ENCODE measurements at regions not wholly inside any gene's neighbourhood (a gene's known extent, or its start where the extent isn't known, plus 50 kb on each side); places are given as distances from the start of the nearest gene placed in this dataset.
A peak's percentile ranks its signal among the peaks of the same experiment; 100 is the strongest.

DNA sequence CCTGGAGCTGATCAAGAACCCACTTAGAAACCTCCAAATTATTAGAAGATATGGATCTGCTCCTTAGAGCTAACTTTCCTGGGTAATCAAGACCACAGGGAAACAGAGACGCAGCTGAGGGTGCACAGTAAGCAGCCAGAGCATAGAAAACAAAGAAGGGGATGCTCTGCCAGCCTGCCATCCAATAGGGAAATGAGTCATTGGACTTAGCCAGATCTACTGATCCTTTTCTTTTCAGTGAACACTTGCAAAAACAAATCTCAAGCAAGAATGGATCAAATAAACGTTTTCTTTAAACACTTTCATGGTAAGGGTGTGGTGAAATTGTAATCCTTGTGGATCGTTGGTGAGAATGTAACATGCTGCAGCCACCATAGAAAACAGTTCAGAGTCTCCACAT lies 474.0 kb downstream of the LTN1 start:
- no peak for TF ChIP-seq EZH2phosphoT487 (IDR thresholded peaks at IDR 0.05; ENCODE audit: borderline replicate concordance, low read length)
- TF ChIP-seq, protein P1, sequence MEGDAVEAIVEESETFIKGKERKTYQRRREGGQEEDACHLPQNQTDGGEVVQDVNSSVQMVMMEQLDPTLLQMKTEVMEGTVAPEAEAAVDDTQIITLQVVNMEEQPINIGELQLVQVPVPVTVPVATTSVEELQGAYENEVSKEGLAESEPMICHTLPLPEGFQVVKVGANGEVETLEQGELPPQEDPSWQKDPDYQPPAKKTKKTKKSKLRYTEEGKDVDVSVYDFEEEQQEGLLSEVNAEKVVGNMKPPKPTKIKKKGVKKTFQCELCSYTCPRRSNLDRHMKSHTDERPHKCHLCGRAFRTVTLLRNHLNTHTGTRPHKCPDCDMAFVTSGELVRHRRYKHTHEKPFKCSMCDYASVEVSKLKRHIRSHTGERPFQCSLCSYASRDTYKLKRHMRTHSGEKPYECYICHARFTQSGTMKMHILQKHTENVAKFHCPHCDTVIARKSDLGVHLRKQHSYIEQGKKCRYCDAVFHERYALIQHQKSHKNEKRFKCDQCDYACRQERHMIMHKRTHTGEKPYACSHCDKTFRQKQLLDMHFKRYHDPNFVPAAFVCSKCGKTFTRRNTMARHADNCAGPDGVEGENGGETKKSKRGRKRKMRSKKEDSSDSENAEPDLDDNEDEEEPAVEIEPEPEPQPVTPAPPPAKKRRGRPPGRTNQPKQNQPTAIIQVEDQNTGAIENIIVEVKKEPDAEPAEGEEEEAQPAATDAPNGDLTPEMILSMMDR (IDR thresholded peaks at IDR 0.05; ENCODE audit: low read depth, low read length, poor library complexity, severe bottlenecking): no peak
- H3F3A ChIP-seq (ENCODE audit: control insufficient read depth, insufficient read depth): no peaks in the 10 kb centered on the region
- H3K79me2 ChIP-seq (ENCODE audit: control insufficient read depth, low read length): no peaks in the 10 kb centered on the region
- H3K27me3 ChIP-seq (ENCODE audit: control insufficient read depth, low read length): no peaks in the 10 kb centered on the region
- H3K4me1 ChIP-seq (ENCODE audit: control insufficient read depth, low read length): peaks cover 18% of the 10 kb centered on the region
- no peaks in the 10 kb centered on the region for H3K36me3 ChIP-seq (ENCODE audit: control insufficient read depth, low read length)
- H3K4me3 ChIP-seq (ENCODE audit: low read length): no peak overlapping the region
- no peaks in the 10 kb centered on the region for H3K9me2 ChIP-seq (replicated peaks; ENCODE audit: control insufficient read depth, low read length)
- H3K9me3 ChIP-seq (ENCODE audit: control insufficient read depth, insufficient read depth, low read length): no peaks in the 10 kb centered on the region
- H3K4me2 ChIP-seq (ENCODE audit: low read length): peak overlapping the region; percentile 27
- H4K20me1 ChIP-seq (ENCODE audit: control insufficient read depth, insufficient read depth, low read depth, low read length): no peaks in the 10 kb centered on the region
- no peak overlapping the region for H3K27ac ChIP-seq (ENCODE audit: low read depth, low read length)

DNA sequence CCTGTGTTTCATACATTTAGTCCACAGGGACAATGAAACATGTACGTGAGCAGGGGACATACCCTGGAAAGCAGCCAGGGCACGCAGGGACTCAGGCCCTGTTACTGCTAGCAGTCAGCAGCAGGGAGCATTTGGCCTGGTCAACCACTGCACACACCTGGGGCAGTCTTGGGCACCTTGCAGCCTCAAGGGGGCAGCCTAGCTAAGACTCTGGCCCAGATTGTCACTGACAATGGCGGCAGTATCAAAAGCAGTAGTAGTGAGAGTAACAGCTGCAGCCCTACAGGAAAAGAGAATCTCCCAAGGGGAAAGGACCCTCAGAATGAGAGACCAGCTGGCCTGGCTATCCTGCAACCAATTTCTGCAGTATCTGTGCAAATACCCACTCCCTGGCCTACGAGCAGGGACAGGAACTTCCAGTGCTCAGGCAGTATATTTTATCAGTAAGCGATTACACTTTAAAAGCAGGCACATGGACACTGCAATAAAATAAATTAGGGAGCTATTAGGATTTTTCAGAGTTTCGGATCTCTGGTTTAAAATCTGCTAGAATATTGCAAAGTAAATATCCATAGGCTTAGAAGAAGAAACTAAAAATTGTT lies 475.6 kb downstream of the LTN1 start:
- no peaks in the 10 kb centered on the region for H3K9me3 ChIP-seq (ENCODE audit: control insufficient read depth, insufficient read depth, low read length)
- no peak overlapping the region for H3K27ac ChIP-seq (ENCODE audit: low read depth, low read length)
- H3F3A ChIP-seq (ENCODE audit: control insufficient read depth, insufficient read depth): no peaks in the 10 kb centered on the region
- H3K4me3 ChIP-seq (ENCODE audit: low read length): peak overlapping the region; percentile 15; the same call in 1 of the 2 replicates
- no peaks in the 10 kb centered on the region for H3K9me2 ChIP-seq (replicated peaks; ENCODE audit: control insufficient read depth, low read length)
- H3K4me2 ChIP-seq (ENCODE audit: low read length): peak overlapping the region; percentile 57
- no peak for TF ChIP-seq EZH2phosphoT487 (IDR thresholded peaks at IDR 0.05; ENCODE audit: borderline replicate concordance, low read length)
- TF ChIP-seq, protein P1 (IDR thresholded peaks at IDR 0.05; ENCODE audit: low read depth, low read length, poor library complexity, severe bottlenecking): peak; percentile 95
- H3K79me2 ChIP-seq (ENCODE audit: control insufficient read depth, low read length): no peaks in the 10 kb centered on the region
- no peaks in the 10 kb centered on the region for H3K36me3 ChIP-seq (ENCODE audit: control insufficient read depth, low read length)
- H4K20me1 ChIP-seq (ENCODE audit: control insufficient read depth, insufficient read depth, low read depth, low read length): no peaks in the 10 kb centered on the region
- H3K4me1 ChIP-seq (ENCODE audit: control insufficient read depth, low read length): peaks cover 18% of the 10 kb centered on the region
- H3K27me3 ChIP-seq (ENCODE audit: control insufficient read depth, low read length): no peaks in the 10 kb centered on the region

DNA sequence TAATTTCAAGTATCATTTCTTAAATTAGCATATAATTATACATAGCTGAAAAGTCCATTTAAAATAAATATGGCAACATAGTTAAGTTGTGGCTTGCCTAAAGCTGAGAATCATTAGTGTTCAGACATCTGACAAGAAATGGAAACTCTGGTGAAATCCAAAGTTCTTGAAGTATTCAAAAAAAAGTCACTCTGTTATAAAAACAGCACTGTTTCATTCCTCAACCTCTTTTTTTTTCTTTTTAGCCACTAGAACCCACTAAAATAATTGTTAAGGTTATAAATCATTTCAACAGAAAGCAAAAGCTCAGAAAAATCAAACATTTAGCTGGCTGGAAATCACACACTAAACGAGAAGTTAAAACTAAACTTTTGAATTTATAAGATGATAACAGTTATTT lies 476.7 kb downstream of the LTN1 start:
- Histone ChIP-seq H3K9me2 (replicated peaks; ENCODE audit: control insufficient read depth, low read length) (no peaks in the 10 kb centered on the region), H3K27ac (ENCODE audit: low read depth, low read length) (no peak overlapping the region), H4K20me1 (ENCODE audit: control insufficient read depth, insufficient read depth, low read depth, low read length) (no peaks in the 10 kb centered on the region), H3F3A (ENCODE audit: control insufficient read depth, insufficient read depth) (no peaks in the 10 kb centered on the region), H3K79me2 (ENCODE audit: control insufficient read depth, low read length) (no peaks in the 10 kb centered on the region), H3K27me3 (ENCODE audit: control insufficient read depth, low read length) (no peaks in the 10 kb centered on the region), H3K4me3 (ENCODE audit: low read length) (no peak overlapping the region), H3K36me3 (ENCODE audit: control insufficient read depth, low read length) (no peaks in the 10 kb centered on the region), H3K4me2 (ENCODE audit: low read length) (no peak overlapping the region), H3K9me3 (ENCODE audit: control insufficient read depth, insufficient read depth, low read length) (no peaks in the 10 kb centered on the region), H3K4me1 (ENCODE audit: control insufficient read depth, low read length) (peaks cover 18% of the 10 kb centered on the region)
- TF ChIP-seq, protein P1 (IDR thresholded peaks at IDR 0.05; ENCODE audit: low read depth, low read length, poor library complexity, severe bottlenecking): no peak
- TF ChIP-seq EZH2phosphoT487 (IDR thresholded peaks at IDR 0.05; ENCODE audit: borderline replicate concordance, low read length): no peak
